ENCODE measurements at regions not wholly inside any gene's neighbourhood (a gene's known extent, or its start where the extent isn't known, plus 50 kb on each side); places are given as distances from the start of the nearest gene placed in this dataset.

- Histone ChIP-seq H3K9me3 (no peaks in the 10 kb centered on the region), H3K4me3 (no peak overlapping the region), H3K27me3 (no peaks in the 10 kb centered on the region), H3K4me1 (no peaks in the 10 kb centered on the region), H3K36me3 (no peaks in the 10 kb centered on the region), H3K27ac (replicated peaks in 1 of 4) (no peak overlapping the region)
- TF ChIP-seq POLR2A (IDR thresholded peaks at IDR 0.05; ENCODE audit: low read depth) (no peak), CTCF (IDR thresholded peaks at IDR 0.05) (no peak), EP300 (IDR thresholded peaks at IDR 0.05) (no peak), POLR2AphosphoS5 (IDR thresholded peaks at IDR 0.05) (no peak)
- DNase-seq (ENCODE audit: extremely low spot score): no peak
- WGBS: 72% methylated on average over 2 of the region's 2 CpGs
- intact Hi-C loops (cut with DNase I): no loop called here
Measured at GRCh38 chr11:42169191-42169590, 709.7 kb upstream of the LRRC4C start.

- Histone ChIP-seq H3K27ac (replicated peaks in 1 of 4) (no peak overlapping the region), H3K4me3 (no peak overlapping the region), H3K4me1 (no peaks in the 10 kb centered on the region), H3K27me3 (no peaks in the 10 kb centered on the region), H3K36me3 (no peaks in the 10 kb centered on the region), H3K9me3 (no peaks in the 10 kb centered on the region)
- intact Hi-C loops (cut with DNase I): no loop called here
- TF ChIP-seq POLR2AphosphoS5 (IDR thresholded peaks at IDR 0.05) (no peak), CTCF (IDR thresholded peaks at IDR 0.05) (no peak)
- no peak for DNase-seq (ENCODE audit: extremely low spot score)
- 39% methylated on average over 1 of the region's 1 CpG for WGBS
Measured at GRCh38 chr11:42170601-42171000, 711.1 kb upstream of the LRRC4C start.

GRCh38 chr11:42171046-42171445 lies 711.6 kb upstream of the LRRC4C start:
- Histone ChIP-seq H3K4me1 (no peaks in the 10 kb centered on the region), H3K9me3 (no peaks in the 10 kb centered on the region), H3K27ac (replicated peaks in 1 of 4) (no peak overlapping the region), H3K4me3 (no peak overlapping the region), H3K27me3 (no peaks in the 10 kb centered on the region), H3K36me3 (no peaks in the 10 kb centered on the region)
- no peak for TF ChIP-seq CTCF (IDR thresholded peaks at IDR 0.05)
- intact Hi-C loops (cut with DNase I): no loop called here
- 63% methylated on average over 1 of the region's 1 CpG for WGBS
- no peak for DNase-seq (ENCODE audit: extremely low spot score)

- H3K4me1 ChIP-seq: no peaks in the 10 kb centered on the region
- WGBS: 77% methylated on average over 3 of the region's 3 CpGs
- no peaks in the 10 kb centered on the region for H3K9me3 ChIP-seq
- intact Hi-C loops (cut with DNase I): no loop called here
- no peaks in the 10 kb centered on the region for H3K36me3 ChIP-seq
- no peak overlapping the region for H3K4me3 ChIP-seq
- no peak overlapping the region for H3K27ac ChIP-seq (replicated peaks in 1 of 4)
- DNase-seq (ENCODE audit: extremely low spot score): no peak
- H3K27me3 ChIP-seq: no peaks in the 10 kb centered on the region
- TF ChIP-seq EP300 (IDR thresholded peaks at IDR 0.05): no peak
- no peak for TF ChIP-seq POLR2AphosphoS5 (IDR thresholded peaks at IDR 0.05)
- no peak for TF ChIP-seq CTCF (IDR thresholded peaks at IDR 0.05)
- TF ChIP-seq POLR2A (IDR thresholded peaks at IDR 0.05; ENCODE audit: low read depth): no peak
Measured at GRCh38 chr11:42172441-42172840, 713.0 kb upstream of the LRRC4C start.

GRCh38 chr11:42175203-42175602 lies 715.8 kb upstream of the LRRC4C start:
- no peaks in the 10 kb centered on the region for H3K4me1 ChIP-seq
- no peaks in the 10 kb centered on the region for H3K9me3 ChIP-seq
- H3K36me3 ChIP-seq: no peaks in the 10 kb centered on the region
- 54% methylated on average over 1 of the region's 1 CpG for WGBS
- intact Hi-C loops (cut with DNase I): no loop called here
- H3K27me3 ChIP-seq: no peaks in the 10 kb centered on the region
- no peak for DNase-seq (ENCODE audit: extremely low spot score)
- no peak overlapping the region for H3K27ac ChIP-seq (replicated peaks in 1 of 4)
- H3K4me3 ChIP-seq: no peak overlapping the region
- TF ChIP-seq POLR2A (IDR thresholded peaks at IDR 0.05; ENCODE audit: low read depth) (no peak), POLR2AphosphoS5 (IDR thresholded peaks at IDR 0.05) (no peak), CTCF (IDR thresholded peaks at IDR 0.05) (no peak), EP300 (IDR thresholded peaks at IDR 0.05) (no peak)

Measured in esophagus muscularis mucosa (tissue), 4 donors.